GM18498 (cell line): ENCODE measurements at regions not wholly inside any gene's neighbourhood (a gene's known extent, or its start where the extent isn't known, plus 50 kb on each side); places are given as distances from the start of the nearest gene placed in this dataset.

Experiments used
- ATAC-seq: cut with Tn5 transposase; IDR thresholded peaks from one replicate; pipeline ENCODE4 v1.9.1; 2021; ENCODE audit warnings: mild to moderate bottlenecking, moderate library complexity; ENCODE audit not compliant: unreplicated experiment

DNA sequence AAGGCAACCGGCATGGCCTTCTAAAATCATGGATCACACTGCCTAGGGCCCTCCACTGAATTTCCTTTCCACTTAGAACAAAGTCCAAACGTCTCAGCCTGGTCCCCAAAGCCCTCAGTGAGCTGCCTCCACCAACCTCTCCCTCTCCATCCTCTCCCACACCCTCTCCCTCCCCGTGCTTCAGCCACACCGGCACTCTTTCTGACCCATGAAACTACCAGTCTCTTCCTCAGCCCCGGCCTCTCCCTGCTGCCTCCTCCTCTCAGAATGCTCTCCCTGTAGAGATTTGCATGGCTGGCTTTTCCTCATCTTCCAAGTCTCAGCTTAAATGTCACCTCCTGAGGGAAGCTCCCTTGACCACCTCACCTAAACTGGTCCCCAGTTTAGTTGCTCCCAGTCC, 219.0 kb upstream of the ZMIZ1 start:
- no peak for ATAC-seq

DNA sequence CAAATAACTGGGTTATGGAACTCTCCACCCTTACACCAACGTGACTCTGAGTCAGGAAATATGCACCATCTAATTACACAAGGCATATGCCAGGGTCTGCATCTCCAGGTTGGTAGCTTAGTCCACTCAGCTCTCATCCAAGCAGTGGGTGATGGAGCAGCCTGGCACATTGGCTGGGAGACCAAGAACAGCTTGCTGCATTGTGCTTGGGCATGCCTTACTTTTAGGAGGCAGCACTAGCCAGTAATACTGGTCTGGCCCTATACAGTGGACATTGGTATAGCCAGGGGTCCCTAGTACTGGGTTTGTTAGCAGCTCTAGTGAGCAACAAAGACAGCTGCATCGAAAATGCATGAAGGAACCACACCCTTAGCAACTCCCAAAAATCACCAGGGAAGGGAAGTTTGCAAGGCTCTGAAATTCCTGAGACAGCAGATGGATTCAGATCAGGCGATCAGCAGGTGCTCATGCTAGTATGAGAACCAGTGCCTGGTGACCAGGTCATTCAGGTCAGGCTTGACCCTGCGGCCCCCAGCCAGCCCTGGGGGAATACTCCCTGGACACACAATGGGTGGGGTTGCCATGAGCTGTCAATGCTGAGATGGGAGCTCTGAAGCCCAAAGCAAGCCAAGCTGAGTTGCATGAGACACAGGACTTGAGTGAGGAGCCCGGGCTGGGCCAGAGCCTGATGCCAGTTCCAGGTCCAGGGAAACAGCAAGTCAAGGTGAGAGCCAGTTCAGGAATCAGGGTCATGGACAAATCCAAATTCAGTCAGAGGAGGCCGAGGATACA, 217.9 kb upstream of the ZMIZ1 start:
- no peak for ATAC-seq

DNA sequence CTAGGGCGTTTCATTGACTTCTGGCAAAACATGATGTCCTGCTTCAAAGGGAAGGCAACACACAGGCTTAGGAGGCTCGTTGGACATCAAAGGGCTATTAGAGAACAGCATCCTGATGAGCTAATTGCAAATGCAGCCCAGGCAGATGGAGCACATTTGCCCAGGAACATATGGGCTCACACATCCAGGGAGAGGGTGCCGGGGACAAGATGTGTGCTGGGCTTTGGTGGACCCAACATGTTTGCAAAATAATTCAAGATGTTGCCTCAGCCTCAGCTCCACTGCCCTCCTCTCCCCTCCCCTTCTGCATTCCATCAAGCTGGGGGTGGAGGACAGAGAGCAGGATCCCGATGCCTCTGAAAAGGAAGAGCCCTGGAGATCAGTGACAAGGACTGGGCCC, 217.1 kb upstream of the ZMIZ1 start:
- ATAC-seq = no peak

DNA sequence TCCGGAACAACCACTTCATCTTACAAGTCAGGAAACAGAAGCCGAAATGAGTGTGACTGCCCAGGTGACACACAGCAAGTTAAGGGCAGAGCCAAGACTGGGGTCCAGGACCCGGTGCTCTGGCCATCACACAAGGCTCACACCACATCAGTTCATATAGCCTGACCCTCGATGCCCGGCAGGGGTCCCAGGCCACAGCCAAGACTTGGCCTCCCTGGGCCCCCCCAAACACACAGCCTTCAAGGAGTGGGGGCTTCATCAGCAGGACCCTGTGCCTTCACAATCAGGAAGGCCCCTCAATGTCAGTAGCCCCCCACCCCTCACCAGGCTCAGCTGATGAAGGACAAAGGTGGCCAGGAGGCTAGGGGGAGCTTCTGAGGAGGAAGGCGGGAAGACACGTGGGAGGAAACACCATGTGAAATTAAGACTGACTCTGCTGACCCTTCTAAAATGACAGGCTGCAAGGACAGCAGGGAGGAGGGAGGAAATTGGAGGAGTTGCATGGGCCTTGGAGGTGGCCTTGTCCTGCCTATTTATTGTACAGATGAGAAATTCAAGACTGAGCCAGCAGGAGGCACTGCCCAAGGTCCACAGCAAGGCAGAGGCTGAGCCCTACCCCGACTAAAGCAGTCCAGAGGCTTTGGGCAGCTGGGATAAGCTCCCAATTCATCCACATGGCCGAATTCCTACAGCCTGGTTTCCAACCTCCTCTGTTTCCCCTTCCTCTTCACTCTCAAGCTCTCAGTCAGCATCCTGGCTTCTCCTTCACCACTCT, 216.1 kb upstream of the ZMIZ1 start:
- no peak for ATAC-seq

DNA sequence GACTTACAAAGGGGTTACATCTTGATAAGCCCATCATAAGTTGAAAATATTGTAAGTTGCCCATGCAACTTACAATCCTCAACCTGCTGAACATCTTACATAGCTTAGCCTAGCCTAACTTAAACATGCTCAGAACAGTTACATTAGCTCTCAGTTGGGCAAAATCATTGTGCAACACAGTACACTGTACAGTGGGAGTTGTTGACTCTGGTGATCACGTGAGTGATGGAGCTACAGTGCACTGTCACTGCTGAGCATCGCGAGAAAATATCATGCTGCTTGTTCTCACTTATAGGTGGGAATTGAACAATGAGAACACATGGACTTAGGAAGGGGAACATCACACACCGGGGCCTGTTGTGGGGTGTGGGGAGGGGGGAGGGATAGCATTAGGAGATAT, 214.9 kb upstream of the ZMIZ1 start:
- ATAC-seq = no peak

DNA sequence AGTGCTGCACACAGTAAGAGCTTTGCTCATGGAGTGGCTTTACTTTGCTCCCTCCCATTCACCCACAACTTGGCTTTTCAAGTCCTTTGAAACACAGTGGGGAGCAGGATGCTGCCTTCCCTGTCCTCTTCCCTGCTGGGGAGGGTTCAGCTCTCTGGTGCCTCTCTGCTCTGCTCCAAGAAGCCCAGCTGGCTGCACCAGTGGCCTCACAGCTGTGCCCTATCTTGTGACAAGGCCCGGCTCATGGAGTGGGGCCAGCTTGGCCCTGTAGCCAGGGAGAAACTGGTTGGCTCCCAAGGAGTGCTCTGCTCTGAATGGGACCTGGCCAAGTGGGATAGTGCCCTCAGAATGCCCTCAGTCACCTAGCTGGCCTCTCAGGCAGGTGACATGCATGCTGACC, 212.3 kb upstream of the ZMIZ1 start:
- ATAC-seq = no peak

DNA sequence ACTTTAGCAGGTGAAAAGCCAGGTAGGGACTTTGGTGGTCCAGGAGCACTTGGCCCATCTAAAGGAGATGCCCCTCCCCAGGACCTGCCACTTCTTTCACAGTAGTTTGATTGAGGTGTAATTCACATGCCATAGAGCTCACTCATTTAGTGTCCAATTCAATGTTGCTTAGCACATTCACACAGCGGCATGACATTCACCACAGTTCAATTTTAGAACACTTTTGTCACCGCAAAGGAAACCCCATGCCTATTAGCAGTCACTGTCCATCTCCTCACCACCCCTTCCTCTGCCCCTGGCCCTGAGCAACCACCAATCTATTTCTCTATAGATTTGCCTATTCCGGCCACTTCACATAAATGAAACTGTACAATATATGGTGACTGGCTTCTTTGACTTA, 211.6 kb upstream of the ZMIZ1 start:
- ATAC-seq = no peak

DNA sequence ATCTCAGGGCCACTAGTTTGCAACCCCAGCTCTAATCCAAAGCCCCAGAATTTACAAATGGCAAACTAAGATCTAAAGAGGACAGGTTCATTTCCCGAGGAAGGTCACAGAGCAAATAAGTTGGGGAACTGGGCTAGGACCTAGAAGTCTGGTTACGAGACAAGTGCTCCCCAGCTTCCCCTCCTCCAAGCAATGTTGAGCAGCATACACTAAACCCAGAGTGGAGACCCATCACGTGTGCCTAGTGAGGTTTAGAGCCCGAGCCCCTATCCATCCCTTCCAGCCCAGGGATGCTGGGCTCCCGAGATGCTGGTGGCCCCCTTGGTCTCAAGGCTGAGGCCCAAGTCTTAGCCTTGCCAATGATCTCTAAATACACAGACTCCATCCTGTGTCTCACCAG, 209.5 kb upstream of the ZMIZ1 start:
- no peak for ATAC-seq

DNA sequence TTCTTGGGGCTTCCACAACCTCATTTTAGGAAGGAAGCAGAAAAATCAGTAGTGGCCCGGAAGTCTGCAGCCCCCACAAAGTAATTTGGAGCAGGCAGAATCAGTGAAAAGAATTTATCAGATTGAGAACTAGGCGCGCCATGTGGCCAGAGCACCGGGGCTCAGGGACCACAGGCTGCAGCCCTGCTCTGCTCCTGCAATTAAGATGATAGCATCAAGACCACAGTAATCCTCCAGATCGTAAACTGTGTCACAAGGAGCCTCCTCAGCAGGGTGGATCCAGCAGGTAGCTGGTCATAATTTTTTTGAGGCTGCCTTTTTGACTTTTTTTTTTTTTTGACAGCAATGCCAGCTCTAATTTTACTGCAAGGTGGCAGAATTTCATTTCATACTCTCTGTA, 209.0 kb upstream of the ZMIZ1 start:
- no peak for ATAC-seq

DNA sequence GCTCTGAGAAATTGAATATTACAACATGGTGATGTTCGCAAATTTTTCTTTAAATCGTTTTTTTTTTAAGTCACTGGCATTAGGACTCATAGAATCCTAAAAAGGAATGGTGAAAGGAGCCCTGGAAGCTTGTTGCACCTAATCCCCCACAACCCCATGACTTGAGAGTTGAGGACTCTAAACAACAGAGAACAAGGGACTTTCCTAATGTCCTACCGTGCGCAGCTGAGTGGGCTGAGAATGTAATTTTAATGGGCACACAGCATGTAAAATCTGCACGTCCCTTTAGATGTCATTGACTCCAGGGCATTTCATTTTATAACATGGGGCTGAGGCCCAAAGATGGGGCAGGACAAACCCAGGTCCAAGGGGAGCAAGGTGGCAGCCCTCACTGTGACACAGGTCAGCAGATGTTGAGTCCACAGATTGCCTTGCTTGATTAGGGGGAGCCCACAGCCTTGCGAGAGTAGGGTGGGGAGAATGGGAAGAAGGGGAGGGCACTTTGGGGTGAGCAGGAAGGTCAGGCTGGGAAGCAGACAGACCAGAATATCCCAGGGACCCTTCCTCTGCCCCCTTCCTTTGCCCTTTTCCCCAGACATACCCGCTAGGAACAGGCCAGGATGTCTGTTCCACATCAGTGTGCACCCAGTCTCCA, 208.4 kb upstream of the ZMIZ1 start:
- no peak for ATAC-seq

DNA sequence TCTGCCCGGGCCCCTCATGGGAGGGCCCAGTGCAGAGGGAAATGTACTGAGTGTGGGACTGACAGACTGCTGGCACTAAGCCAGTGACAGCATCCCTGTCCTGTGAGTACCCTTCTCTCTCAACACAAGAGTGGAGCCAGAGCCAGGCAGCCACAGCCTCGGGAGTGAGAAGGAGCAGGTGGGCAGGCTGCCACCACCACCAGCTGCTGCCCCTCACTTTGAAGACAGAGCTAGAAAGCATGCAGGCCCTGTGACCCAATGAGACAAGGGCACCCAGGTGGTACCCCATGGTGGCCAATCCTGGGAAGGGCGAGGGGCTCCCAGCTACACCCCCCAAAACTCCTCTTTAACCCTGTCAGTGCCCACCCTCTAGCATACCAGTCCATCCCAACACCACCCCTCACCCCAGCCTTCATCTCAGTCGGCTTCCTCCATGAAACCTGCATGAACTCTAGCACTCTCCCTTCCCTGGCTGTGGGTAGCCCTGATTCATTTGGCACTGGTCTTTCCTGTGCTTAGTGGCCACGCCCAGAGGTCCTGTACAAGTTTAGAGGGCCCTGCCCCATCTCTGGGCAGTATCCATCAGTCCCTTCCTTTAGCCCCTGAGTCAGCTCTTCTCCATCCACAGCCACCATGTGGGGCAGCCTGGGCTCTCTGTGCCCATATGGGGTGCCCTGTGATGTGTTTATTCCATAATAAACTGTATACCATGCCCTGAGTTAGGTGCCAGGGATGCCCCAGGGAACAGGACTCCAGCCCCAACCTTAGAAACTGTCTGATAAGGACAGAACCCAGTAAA, 207.0 kb upstream of the ZMIZ1 start:
- no peak for ATAC-seq

DNA sequence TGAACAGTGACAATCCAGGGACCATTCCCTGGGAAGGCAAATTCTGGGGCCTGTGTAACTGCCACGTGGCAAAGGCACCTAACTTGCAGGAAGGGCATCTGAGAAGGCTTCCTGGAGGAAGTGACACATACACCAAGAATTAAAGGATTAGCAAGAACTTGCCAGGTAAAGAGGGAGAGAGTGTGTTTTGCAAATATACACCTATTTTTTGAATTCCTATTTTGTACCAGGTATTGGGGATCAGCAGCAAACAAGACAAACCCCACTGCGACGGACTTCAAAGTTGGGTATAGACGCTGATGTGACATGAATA, 206.5 kb upstream of the ZMIZ1 start:
- ATAC-seq = no peak

DNA sequence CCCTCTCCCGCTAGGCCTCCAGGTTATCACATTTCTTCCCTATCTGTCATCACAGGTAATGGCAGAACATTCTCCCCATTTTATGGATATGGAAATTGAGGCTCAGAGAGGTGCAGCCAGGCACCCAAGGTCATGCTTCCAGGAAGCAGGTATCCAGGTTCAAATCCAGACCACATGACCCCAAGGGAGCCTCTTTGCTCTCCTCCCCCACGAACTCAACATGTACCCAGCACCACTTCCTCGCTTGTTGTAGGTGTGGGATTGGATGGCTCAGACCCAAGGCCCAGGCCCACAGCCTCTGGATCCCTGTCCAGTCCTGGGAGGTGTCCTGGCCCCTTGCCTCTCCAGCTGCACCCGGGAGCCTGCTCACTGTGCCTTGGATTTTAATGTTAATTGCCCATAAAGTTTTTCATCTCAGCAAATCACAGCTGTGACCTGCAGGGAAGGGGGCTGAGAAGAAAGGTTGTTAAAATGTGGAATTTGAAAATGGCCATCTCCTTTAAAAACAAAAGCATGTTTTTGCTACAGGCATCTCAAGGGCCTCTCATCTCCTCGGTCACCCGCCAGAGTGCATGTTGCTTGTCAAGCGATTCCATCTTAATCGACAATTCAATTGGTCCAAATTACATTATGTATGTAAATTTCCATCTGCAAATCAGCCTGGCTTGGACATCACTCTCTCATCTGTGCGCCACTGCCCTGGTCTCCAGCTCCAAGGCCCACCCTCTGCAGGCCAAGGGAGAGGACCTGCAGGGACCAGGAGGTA, 205.4 kb upstream of the ZMIZ1 start:
- no peak for ATAC-seq

DNA sequence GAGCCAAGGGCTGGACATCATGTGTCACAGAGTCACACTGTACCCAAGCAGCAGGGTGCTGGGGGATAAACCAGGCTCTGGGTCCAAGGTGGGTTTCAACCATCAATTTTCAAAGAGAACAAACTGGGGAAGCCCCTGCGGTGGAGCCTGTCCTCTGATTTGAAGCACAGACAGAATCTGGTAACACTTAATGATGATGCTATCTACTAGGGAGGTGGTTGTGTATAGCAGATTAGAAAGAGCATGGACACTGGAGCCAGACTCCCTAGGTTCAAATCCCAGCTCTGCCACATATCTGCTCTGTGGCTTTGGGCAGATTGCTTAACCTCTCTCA, 204.9 kb upstream of the ZMIZ1 start:
- no peak for ATAC-seq

DNA sequence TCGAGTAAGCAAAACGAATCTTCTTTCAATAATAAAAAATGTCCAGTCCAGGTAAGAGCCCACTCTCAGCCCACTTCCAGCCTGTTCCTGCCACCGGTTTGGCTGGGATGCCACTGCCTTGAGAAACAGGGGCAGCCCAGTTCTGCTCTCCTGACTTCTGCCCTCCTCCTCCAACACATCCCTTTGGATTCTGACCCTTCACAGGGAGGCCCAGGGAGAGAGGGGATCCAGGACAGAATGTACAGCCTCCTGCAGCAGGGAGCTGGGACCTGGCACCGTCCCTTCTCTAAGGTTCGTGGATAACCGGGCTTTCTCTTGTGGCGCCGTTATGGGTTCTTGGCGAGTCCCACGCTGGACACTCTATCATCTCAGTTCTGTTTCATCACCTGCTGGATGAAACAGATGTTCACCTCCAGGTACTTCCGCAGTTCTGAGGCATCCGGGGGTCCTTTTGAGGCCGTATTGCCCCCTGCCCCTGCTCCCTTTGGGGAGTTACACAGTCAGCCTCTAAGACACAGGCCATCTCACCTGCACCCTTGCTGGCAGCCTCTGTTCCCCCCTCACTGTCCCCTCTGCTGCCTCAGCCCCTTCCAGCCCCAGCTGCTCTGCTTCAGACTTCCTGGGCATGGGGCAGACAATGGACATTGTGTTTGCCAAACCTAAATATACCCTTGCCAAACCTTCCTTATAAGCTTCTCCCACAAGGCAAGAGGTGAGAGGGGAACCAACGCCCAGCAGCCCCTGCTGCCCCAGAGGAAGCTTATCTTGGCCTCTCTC, 203.8 kb upstream of the ZMIZ1 start:
- no peak for ATAC-seq

DNA sequence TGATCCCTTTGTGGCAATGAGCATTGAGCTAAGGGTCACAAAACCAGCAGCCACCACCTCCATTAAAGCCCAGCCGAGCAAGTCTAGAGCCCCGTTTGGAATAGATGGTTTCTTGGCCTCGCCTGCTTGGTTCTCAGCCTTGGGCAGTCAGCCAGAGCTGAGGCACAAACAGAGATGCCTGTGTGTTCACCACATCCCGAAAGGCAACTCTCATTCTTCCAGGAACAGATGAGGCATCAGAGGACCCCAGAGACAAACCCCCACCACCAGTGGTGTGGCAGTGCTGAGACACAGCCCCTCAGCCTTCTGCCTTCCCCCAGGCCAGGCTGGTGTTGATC, 203.3 kb upstream of the ZMIZ1 start:
- ATAC-seq = no peak

DNA sequence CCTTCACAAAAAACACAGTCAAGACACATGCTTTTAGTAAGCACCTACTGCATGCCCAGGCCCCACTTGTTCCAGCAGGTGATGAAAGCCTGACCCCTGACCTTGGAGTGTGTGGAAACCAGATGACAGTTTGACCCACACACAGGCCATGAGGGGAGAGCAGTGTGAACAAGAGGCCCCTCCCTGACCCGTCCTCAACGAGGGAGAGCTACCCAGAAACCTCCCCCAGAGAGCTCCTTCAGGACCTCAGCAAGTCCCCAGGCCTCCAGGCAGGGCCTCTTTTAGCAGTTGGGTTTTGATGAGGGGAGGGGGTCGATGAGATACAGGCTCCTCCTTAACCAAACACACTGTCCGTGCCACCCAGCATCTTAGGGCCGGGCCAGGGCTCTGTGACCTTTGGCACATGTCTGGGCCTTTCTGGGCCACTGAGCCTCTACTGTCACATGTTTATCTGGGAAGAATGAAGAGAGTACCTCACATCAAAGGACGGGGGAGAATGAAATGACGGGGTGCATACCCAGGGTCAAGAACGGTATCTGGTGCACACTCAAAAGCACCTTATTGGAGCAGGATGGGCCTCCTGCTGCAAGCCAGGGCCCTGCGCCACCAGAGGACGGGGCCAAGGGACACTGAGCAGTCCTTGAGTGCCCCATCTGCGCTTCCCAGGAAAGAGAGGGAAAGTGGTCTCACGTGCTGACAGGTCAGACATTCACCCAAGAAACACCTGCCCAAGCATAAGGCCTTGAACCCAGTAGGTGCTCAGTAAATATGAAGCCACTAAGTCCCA, 202.6 kb upstream of the ZMIZ1 start:
- ATAC-seq = no peak

DNA sequence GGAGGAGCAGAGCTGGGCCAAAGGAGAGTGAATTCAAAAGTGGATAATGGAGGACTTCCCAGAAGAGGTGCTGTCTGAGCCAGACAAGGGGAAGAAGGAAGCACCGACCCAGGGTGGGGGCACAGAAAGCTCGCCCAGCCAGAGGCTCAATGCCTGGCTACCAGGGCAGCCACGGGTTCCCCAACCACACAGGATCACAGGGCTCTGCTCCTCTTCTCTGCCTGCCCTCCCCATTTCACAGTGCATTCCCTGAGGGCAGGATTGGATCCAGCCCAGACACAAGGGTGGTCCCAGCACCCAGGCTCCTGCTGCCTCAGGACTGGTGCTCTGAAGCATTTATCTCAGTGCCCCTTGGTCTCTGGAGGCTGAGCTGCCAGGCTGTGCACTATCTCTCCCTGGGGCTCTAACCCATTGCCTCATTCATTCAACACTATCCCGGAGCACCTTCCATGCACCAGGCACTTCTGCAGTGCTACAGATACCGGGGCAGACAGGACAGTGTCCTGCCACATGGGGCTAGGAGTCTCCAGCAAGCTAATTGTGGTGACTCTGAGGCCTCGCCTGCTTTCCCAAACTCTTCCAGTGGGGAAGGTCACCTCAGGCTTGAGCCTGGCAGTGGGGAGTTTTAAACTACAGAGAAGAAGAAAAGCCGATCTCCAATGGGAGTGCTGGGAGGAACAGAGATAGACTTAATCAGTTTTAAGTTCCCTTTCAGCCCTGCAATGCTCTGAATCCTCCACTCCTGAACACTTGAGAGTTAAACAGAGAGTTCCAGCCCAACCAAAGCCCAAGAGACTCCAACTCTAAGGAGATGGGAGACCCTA, 201.8 kb upstream of the ZMIZ1 start:
- no peak for ATAC-seq

DNA sequence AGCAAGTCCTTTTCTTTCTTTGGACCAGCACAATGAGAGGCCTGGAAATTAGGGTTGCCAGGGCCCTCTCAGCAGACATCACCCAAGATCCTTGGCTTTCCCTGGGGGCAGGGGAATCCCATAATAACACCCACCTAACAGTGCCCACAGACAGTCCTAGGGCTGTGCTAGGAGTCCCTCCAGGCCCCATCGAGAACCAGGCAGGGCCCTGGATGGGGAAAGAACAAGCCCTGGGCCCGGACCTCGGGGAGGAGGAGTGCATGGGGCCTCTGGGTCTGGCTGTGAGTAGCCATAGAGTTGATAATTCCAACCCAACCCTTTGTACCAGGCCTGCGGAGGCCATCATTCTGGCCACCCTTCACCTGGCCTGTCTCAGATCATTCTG, 201.2 kb upstream of the ZMIZ1 start:
- ATAC-seq = no peak
